ENCODE measurements at regions not wholly inside any gene's neighbourhood (a gene's known extent, or its start where the extent isn't known, plus 50 kb on each side); places are given as distances from the start of the nearest gene placed in this dataset.

DNA sequence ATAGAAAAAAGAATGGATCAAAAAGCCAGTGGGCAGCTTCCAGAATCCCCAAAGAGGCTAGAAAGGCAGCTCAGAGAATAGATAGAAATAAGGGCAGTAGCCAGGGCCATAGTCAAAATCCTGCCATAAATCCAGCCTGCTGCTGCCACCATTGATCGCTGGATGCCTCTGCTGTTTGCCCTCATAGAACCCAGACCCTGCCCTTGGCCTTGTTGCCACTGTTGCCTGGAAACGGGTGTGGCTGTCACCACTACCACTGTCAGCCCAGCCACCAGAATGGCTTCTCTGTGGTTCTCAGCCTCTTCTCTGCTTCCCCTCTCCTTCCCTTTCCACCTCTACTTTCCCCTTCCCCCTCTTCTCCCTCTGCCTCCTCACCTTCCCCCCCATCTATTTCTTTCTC is 57.8 kb downstream of the HHEX start:
- TF ChIP-seq, protein P1, sequence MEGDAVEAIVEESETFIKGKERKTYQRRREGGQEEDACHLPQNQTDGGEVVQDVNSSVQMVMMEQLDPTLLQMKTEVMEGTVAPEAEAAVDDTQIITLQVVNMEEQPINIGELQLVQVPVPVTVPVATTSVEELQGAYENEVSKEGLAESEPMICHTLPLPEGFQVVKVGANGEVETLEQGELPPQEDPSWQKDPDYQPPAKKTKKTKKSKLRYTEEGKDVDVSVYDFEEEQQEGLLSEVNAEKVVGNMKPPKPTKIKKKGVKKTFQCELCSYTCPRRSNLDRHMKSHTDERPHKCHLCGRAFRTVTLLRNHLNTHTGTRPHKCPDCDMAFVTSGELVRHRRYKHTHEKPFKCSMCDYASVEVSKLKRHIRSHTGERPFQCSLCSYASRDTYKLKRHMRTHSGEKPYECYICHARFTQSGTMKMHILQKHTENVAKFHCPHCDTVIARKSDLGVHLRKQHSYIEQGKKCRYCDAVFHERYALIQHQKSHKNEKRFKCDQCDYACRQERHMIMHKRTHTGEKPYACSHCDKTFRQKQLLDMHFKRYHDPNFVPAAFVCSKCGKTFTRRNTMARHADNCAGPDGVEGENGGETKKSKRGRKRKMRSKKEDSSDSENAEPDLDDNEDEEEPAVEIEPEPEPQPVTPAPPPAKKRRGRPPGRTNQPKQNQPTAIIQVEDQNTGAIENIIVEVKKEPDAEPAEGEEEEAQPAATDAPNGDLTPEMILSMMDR (IDR thresholded peaks at IDR 0.05): no peak
- TF ChIP-seq TCF7L2 (IDR thresholded peaks at IDR 0.05; ENCODE audit: low read depth, low read length): no peak
